ENCODE measurements at regions not wholly inside any gene's neighbourhood (a gene's known extent, or its start where the extent isn't known, plus 50 kb on each side); places are given as distances from the start of the nearest gene placed in this dataset.

DNA sequence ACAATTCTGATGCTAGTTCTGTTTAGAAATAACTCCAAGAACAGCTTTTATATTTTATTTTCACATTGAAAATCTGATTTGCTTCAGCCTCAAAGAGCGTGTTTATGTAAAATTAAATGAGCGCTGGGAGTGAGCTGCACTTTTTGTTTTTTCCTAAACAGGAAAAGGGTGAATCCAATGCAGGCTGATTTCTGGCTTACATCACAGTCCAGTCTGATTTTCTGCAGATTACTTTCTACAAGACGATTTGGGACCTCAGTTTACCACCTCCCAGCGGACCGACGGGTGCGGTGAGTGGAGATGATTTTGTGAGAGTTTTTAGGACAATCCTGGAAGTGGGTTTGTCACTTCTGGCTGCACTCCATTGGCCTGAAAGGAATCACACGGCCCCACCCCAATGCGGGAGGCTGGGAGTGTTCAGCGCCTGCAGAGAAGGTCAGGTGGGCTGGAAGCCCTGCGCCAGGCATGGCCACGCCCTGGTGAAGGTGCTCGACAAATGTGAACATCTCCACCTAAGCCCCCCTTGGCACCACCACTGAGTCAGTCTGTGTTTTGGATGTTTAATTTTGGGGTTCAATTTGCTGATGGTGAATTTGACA lies 90.1 kb downstream of the ANKRD10 start:
- TF ChIP-seq, protein P1, sequence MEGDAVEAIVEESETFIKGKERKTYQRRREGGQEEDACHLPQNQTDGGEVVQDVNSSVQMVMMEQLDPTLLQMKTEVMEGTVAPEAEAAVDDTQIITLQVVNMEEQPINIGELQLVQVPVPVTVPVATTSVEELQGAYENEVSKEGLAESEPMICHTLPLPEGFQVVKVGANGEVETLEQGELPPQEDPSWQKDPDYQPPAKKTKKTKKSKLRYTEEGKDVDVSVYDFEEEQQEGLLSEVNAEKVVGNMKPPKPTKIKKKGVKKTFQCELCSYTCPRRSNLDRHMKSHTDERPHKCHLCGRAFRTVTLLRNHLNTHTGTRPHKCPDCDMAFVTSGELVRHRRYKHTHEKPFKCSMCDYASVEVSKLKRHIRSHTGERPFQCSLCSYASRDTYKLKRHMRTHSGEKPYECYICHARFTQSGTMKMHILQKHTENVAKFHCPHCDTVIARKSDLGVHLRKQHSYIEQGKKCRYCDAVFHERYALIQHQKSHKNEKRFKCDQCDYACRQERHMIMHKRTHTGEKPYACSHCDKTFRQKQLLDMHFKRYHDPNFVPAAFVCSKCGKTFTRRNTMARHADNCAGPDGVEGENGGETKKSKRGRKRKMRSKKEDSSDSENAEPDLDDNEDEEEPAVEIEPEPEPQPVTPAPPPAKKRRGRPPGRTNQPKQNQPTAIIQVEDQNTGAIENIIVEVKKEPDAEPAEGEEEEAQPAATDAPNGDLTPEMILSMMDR (optimal IDR thresholded peaks at IDR 0.05 in 1 of 3, IDR thresholded peaks at IDR 0.05 in 1 of 3, conservative IDR thresholded peaks at IDR 0.05 in 1 of 3; ENCODE audit: extremely low read depth in 1 of 3, insufficient read depth in 2 of 3, low read length in 3 of 3) = no peak
- TF ChIP-seq EZH2 (IDR thresholded peaks at IDR 0.05; ENCODE audit: low read length) = no peak
